ENCODE measurements at regions not wholly inside any gene's neighbourhood (a gene's known extent, or its start where the extent isn't known, plus 50 kb on each side); places are given as distances from the start of the nearest gene placed in this dataset.
A peak's percentile ranks its signal among the peaks of the same experiment; 100 is the strongest.

DNA sequence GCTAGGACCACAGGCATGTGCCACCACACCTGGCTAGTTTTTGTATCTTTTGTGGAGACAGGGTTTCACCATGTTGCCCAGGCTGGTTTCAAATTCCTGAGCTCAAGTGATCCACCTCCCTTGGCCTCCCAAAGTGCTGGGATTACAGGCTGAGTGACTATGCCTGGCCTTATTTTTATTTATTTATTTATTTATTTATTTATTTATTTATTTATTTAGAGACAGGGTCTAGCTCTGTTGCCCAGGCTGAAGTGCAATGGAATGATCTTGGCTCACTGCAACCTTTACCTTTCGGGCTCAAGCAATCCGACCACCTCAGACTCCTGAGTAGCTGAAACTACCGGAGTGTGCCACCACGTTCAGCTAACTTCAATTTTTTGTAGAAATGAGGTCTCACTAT, 117.0 kb upstream of the MAX start:
- TF ChIP-seq POLR2A (IDR thresholded peaks at IDR 0.05): no peak
- TF ChIP-seq, protein P1, sequence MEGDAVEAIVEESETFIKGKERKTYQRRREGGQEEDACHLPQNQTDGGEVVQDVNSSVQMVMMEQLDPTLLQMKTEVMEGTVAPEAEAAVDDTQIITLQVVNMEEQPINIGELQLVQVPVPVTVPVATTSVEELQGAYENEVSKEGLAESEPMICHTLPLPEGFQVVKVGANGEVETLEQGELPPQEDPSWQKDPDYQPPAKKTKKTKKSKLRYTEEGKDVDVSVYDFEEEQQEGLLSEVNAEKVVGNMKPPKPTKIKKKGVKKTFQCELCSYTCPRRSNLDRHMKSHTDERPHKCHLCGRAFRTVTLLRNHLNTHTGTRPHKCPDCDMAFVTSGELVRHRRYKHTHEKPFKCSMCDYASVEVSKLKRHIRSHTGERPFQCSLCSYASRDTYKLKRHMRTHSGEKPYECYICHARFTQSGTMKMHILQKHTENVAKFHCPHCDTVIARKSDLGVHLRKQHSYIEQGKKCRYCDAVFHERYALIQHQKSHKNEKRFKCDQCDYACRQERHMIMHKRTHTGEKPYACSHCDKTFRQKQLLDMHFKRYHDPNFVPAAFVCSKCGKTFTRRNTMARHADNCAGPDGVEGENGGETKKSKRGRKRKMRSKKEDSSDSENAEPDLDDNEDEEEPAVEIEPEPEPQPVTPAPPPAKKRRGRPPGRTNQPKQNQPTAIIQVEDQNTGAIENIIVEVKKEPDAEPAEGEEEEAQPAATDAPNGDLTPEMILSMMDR (IDR thresholded peaks at IDR 0.05): no peak
- no peaks in the 10 kb centered on the region for H3K36me3 ChIP-seq (replicated peaks in 1 of 2)
- WGBS, 4 donors: 91 to 97% (median 93%) methylated on average over 4 of the region's 4 CpGs
- DNase-seq: no peak
- intact Hi-C loops (cut with DNase I): no loop called here
- H3K27ac ChIP-seq: no peak overlapping the region
- H3K4me1 ChIP-seq (replicated peaks in 1 of 2): no peaks in the 10 kb centered on the region
- no peaks in the 10 kb centered on the region for H3K9me3 ChIP-seq (replicated peaks in 1 of 3)
- no peaks in the 10 kb centered on the region for H3K27me3 ChIP-seq
- H3K4me3 ChIP-seq: no peak overlapping the region

- Histone ChIP-seq H3K4me1 (replicated peaks in 1 of 2) (no peaks in the 10 kb centered on the region), H3K27me3 (no peaks in the 10 kb centered on the region), H3K4me3 (no peak overlapping the region), H3K9me3 (replicated peaks in 1 of 3) (no peaks in the 10 kb centered on the region), H3K36me3 (replicated peaks in 1 of 2) (no peaks in the 10 kb centered on the region), H3K27ac (no peak overlapping the region)
- intact Hi-C loops (cut with DNase I): no loop called here
- TF ChIP-seq POLR2A (IDR thresholded peaks at IDR 0.05): no peak
- TF ChIP-seq, protein P1 (IDR thresholded peaks at IDR 0.05): peak; percentile 51 to 75 (median 68)
- WGBS, 4 donors: 40 to 45% (median 42%) methylated on average over 9 of the region's 9 CpGs
- peak; percentile 27 to 75 (median 50) for DNase-seq
Observed at GRCh38 chr14:65222440-65222858, 120.1 kb upstream of the MAX start.

DNA sequence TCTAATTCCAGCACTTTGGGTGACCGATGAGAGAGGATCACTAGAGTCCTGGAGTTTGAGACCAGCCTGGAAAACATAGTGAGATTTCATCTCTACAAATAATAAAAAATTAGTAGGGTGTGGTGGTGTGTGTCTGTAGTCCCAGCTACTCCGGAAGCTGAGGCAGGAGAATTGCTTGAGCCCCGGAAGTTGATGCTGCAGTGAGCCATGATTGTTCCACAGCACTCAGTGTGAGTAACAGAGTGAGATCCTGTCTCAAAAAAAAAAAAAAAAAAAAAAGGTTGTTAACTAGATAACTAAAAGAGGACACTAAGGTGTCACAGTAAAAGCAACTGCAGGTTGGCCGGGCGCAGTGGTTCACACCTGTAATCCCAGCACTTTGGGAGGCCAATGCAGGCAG, 121.3 kb upstream of the MAX start:
- H3K4me1 ChIP-seq (replicated peaks in 1 of 2): no peaks in the 10 kb centered on the region
- no peaks in the 10 kb centered on the region for H3K27me3 ChIP-seq
- no peaks in the 10 kb centered on the region for H3K9me3 ChIP-seq (replicated peaks in 1 of 3)
- no peak overlapping the region for H3K27ac ChIP-seq
- TF ChIP-seq POLR2A (IDR thresholded peaks at IDR 0.05): no peak
- TF ChIP-seq, protein P1 (IDR thresholded peaks at IDR 0.05): no peak
- no peaks in the 10 kb centered on the region for H3K36me3 ChIP-seq (replicated peaks in 1 of 2)
- peak in 1 of 7 donors; percentile 40 for DNase-seq
- intact Hi-C loops (cut with DNase I): no loop called here
- WGBS, 4 donors: 93 to 97% (median 95%) methylated on average over 5 of the region's 5 CpGs
- no peak overlapping the region for H3K4me3 ChIP-seq

DNA sequence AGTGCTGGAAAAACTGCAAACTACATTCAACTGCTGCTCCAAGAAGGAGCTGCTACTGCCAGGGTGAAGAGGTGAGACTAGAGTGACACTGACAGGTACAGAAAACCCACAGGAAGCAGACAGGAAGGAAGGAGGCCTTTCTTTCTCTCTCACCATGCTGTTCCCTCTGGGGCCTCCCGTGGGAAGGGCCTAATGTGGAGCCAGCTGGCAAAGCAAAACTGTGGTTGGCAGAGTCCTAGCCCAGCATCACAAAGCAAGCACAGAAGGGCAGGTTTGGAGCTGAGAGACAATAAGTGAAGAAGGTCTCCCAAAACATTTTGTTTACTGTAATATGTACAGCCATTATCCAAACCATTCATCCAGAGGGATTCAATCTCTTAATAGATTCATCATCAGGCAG, 122.5 kb upstream of the MAX start:
- Histone ChIP-seq H3K36me3 (replicated peaks in 1 of 2) (no peaks in the 10 kb centered on the region), H3K27me3 (no peaks in the 10 kb centered on the region), H3K4me3 (no peak overlapping the region), H3K27ac (no peak overlapping the region), H3K4me1 (replicated peaks in 1 of 2) (no peaks in the 10 kb centered on the region), H3K9me3 (replicated peaks in 1 of 3) (no peaks in the 10 kb centered on the region)
- intact Hi-C loops (cut with DNase I): loop anchor here in 1 of 2 donors (5.0 kb wide), 1 partner anchor 188 kb away; the partner anchor contains the start of gene FUT8
- no peak for TF ChIP-seq POLR2A (IDR thresholded peaks at IDR 0.05)
- TF ChIP-seq, protein P1 (IDR thresholded peaks at IDR 0.05): no peak
- WGBS, 4 donors: 17 to 58% (median 52%) methylated on average over 1 of the region's 1 CpG
- DNase-seq: no peak
